CD4-positive, alpha-beta T cell treated with Interleukin-15 for 4 hours (primary cell): ENCODE measurements at regions not wholly inside any gene's neighbourhood (a gene's known extent, or its start where the extent isn't known, plus 50 kb on each side); places are given as distances from the start of the nearest gene placed in this dataset.
"Not testable (repeated sequence)": the region's sequence is repeated elsewhere in the genome, so short reads cannot be mapped to it uniquely, and the experiment has no call there.

Experiments used
- DNase-seq: peaks from one replicate; pipeline ENCODE4 v3.0.0-alpha.2; 2020; ENCODE audit warnings: low spot score

- not testable (repeated sequence) for DNase-seq
Observed at GRCh38 chr17:43345515-43345914, 53.3 kb upstream of the ARL4D start.

- DNase-seq, result no peak
Observed at GRCh38 chr17:43344685-43345084, 54.1 kb upstream of the ARL4D start.

- DNase-seq, result no peak
Observed at GRCh38 chr17:43342589-43342890, 56.3 kb upstream of the ARL4D start.

- DNase-seq, result no peak
Observed at GRCh38 chr17:43341715-43342588, 56.8 kb upstream of the ARL4D start.

- peak; percentile 66 for DNase-seq
Observed at GRCh38 chr17:43338886-43339516, 59.8 kb upstream of the ARL4D start.

GRCh38 chr17:43337684-43338428 is 60.9 kb upstream of the ARL4D start:
- no peak for DNase-seq

- no peak for DNase-seq
Observed at GRCh38 chr17:43334738-43335402, 63.9 kb upstream of the ARL4D start.

- DNase-seq, result no peak
Observed at GRCh38 chr17:43333433-43333943, 65.3 kb upstream of the ARL4D start.

GRCh38 chr17:43332230-43332629 is 66.6 kb upstream of the ARL4D start:
- DNase-seq, result no peak

- no peak for DNase-seq
Observed at GRCh38 chr17:43330876-43331639, 67.7 kb upstream of the ARL4D start.

GRCh38 chr17:43329183-43329582 is 69.6 kb upstream of the ARL4D start:
- no peak for DNase-seq

- DNase-seq, result no peak
Observed at GRCh38 chr17:43328650-43329049, 70.1 kb upstream of the ARL4D start.

- DNase-seq, result no peak
Observed at GRCh38 chr17:43327834-43328420, 70.9 kb upstream of the ARL4D start.

- no peak for DNase-seq
Observed at GRCh38 chr17:43327421-43327820, 71.4 kb upstream of the ARL4D start.

GRCh38 chr17:43326490-43327275 is 72.1 kb upstream of the ARL4D start:
- DNase-seq, result no peak

GRCh38 chr17:43324205-43324893 is 74.4 kb upstream of the ARL4D start:
- no peak for DNase-seq

GRCh38 chr17:43319293-43320124 is 79.3 kb upstream of the ARL4D start:
- no peak for DNase-seq

GRCh38 chr17:43316522-43317142 is 82.2 kb upstream of the ARL4D start:
- DNase-seq, result no peak
